Activated CD4-positive, alpha-beta memory T cell treated with anti-CD3 and anti-CD28 coated beads, Interleukin-2, amount 10 ng/mL, durations not matched to agents 7 days and 5 days (primary cell): ENCODE measurements at regions not wholly inside any gene's neighbourhood (a gene's known extent, or its start where the extent isn't known, plus 50 kb on each side); places are given as distances from the start of the nearest gene placed in this dataset.

Source experiments
- CTCF ChIA-PET: fragments of 350-600 bp; sonication (Branson Sonifier 250); formaldehyde crosslinking; loops from one replicate; lab custom pipeline; 2021; ENCODE audit warnings: antibody characterized with exemption, inconsistent platforms; lab: Charles Lee
- POLR2A ChIA-PET: fragments of 350-600 bp; sonication (Branson Sonifier 250); formaldehyde crosslinking; loops from one replicate; lab custom pipeline; 2021; ENCODE audit warnings: antibody characterized with exemption; lab: Charles Lee
- DNase-seq: peaks from one replicate; pipeline ENCODE4 v3.0.0-alpha.2; 2020
- H3K27ac Mint-ChIP-seq: one replicate; pipeline ENCODE4 v1.8.0; 2021; ENCODE audit warnings: mild to moderate bottlenecking, mixed read lengths
- H3K27me3 Mint-ChIP-seq: one replicate; pipeline ENCODE4 v1.8.0; 2021; ENCODE audit warnings: mixed read lengths
- H3K36me3 Mint-ChIP-seq: one replicate; pipeline ENCODE4 v1.8.0; 2021; ENCODE audit warnings: low read depth, mixed read lengths
- H3K4me1 Mint-ChIP-seq: one replicate; pipeline ENCODE4 v1.8.0; 2021; ENCODE audit warnings: mixed read lengths
- H3K4me3 Mint-ChIP-seq: one replicate; pipeline ENCODE4 v1.8.0; 2021; ENCODE audit warnings: mild to moderate bottlenecking, mixed read lengths
- H3K9me3 Mint-ChIP-seq: one replicate; pipeline ENCODE4 v1.8.0; 2021; ENCODE audit warnings: mixed read lengths

DNA sequence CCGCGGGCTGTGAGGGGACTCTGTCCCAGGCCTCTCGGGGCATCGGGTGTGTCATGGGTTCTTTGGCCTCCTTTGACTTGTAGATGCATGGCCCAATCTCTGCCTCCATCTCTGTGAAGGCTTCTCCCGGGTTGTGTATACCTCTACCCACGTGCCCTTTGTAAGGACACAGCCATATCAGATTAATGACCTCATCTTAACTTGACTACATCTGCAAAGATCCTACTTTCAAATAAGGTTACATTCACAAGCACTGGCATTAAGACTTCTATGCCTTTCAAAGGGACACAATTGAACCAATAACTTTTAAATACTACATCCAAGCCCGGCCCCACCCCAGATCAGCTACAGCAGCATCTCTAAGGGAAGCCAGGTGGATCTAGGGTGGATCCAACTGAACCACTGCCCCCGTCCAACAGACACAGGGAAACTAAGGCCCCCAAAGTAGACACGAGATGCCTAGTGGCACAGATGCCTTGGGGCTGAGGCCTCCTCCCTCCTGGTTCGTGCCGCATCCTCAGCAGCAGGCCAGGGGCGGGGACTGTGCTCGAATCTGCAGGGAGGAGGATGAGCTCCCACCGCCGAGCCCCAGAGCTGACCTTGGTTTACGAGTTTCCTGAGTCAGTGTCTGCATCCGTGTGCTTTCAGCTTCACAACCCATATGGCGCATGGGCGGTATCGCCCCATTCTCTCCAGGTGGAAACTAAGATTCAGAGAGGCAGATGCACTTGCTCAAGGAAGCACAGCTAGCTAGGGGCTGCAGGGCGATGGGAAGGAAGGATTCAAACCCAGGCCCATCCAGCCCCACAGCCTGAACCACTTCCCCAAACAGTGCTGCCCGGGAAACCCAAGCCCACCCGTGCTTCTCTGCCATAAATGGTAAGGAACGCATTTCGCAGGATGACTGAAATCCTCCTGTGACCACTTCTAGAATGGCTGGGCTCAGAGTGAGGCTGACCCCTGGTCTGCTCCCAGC is 353.3 kb downstream of the C16orf95 start:
- no peak for DNase-seq
- ChIA-PET CTCF (no interaction called here), POLR2A (no interaction called here)
- H3K27me3 Mint-ChIP-seq = no peaks in the 10 kb centered on the region
- no peaks in the 10 kb centered on the region for H3K4me1 Mint-ChIP-seq
- no peaks in the 10 kb centered on the region for H3K36me3 Mint-ChIP-seq
- H3K27ac Mint-ChIP-seq = no peak overlapping the region
- H3K9me3 Mint-ChIP-seq = no peaks in the 10 kb centered on the region
- H3K4me3 Mint-ChIP-seq = no peak overlapping the region

DNA sequence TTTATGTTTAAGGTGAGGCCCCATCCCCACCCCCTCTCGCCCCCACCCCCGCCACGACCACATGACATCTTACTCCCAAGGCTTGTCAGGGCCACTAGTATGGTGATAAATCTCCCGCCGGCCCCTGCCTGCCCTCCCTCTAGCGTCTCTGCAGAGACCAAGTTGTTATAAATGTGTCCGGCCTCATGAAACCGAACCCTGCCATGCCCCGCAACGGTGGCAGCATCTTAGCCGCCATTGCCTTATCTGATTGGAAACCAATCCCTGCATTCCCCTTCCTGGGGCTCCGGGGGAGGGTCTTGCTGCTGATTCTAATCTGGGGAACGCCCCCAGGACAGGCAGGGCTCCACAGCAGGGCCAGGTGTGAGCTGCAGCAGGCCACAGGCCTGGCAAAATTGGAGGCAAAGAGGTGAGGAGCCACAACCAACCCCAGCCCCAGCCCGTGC is 352.4 kb downstream of the C16orf95 start:
- H3K36me3 Mint-ChIP-seq = no peaks in the 10 kb centered on the region
- H3K27me3 Mint-ChIP-seq = no peaks in the 10 kb centered on the region
- H3K4me1 Mint-ChIP-seq = no peaks in the 10 kb centered on the region
- POLR2A ChIA-PET = no interaction called here
- CTCF ChIA-PET = no interaction called here
- no peak overlapping the region for H3K27ac Mint-ChIP-seq
- H3K4me3 Mint-ChIP-seq = no peak overlapping the region
- no peaks in the 10 kb centered on the region for H3K9me3 Mint-ChIP-seq
- no peak for DNase-seq

DNA sequence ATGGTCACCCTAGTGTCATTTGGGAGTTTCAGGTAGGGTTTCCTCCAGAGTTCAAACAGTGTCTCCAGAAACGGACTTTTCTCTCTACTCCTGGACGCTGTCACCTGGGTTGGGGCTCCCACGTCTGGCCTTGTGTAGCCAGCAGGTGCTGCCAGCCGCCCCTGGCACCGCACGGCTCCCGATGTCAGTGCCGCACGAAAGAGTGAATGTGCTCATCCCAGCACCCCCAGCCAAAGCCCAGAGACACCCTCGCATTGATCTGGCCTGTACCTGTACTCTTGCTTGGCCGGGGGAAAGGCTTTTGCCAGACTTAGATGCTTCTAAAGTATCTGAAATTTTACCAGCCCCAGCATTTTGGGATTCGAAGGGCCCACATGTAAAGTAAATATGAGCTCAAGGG is 351.9 kb downstream of the C16orf95 start:
- H3K4me3 Mint-ChIP-seq = no peak overlapping the region
- POLR2A ChIA-PET = no interaction called here
- H3K27me3 Mint-ChIP-seq = no peaks in the 10 kb centered on the region
- H3K36me3 Mint-ChIP-seq = no peaks in the 10 kb centered on the region
- no peaks in the 10 kb centered on the region for H3K9me3 Mint-ChIP-seq
- DNase-seq = no peak
- CTCF ChIA-PET = no interaction called here
- no peaks in the 10 kb centered on the region for H3K4me1 Mint-ChIP-seq
- no peak overlapping the region for H3K27ac Mint-ChIP-seq

DNA sequence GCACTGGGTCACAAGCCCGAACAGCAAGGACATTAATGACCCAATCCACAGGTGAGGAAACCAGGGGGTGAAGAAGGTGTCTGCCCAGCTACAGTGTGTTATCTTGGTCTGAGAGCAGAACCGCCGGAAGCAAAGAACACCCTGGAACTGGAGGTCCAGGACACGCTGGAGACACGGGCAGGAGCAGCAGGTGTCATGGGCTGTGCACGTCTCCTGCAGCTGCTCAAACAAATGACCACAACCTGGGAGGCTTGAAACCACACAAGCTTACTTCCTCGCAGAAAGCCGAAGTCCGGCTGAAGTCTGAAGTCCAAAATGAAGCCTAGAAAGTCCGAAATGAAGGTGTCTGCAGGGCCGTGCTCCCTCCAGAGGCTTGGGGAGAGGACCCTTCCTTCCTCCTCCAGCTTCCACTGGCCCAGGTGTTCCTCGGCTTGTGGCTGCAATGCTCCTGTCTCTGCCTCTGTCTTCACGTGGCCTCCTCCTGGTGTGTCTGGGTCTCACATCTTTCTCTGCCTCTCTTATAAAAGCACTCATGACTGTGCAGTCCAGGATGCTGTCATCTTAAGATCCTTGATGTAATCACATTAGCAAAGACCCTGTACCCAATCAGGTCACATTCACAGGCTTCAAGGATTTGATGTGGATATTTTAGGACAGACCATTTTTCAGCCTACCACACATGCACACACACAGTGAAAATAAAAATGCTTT is 351.2 kb downstream of the C16orf95 start:
- Mint-ChIP-seq H3K27me3 (no peaks in the 10 kb centered on the region), H3K4me1 (no peaks in the 10 kb centered on the region), H3K27ac (no peak overlapping the region), H3K36me3 (no peaks in the 10 kb centered on the region), H3K4me3 (no peak overlapping the region), H3K9me3 (no peaks in the 10 kb centered on the region)
- CTCF ChIA-PET = no interaction called here
- no peak for DNase-seq
- POLR2A ChIA-PET = no interaction called here

DNA sequence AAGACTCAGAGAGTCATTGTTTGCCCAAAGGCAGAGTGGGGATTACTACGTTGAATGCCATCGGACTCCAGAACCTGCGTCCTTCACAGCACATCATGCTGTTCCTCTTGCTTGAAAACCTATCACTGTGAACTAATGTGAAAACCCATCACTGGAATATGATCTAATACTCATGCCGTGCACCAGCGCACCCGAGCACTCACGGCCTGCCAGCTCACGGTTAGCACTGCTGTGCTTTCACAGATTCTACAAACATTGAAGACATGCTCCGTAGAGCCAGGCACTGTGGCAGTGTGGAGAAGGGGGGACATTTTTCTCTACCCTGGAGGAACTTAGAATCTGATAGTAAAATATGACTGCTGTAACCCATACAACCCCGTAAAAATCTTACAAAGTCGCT is 350.4 kb downstream of the C16orf95 start:
- ChIA-PET CTCF (no interaction called here), POLR2A (no interaction called here)
- Mint-ChIP-seq H3K27me3 (no peaks in the 10 kb centered on the region), H3K4me3 (no peak overlapping the region), H3K9me3 (no peaks in the 10 kb centered on the region), H3K36me3 (no peaks in the 10 kb centered on the region), H3K27ac (no peak overlapping the region), H3K4me1 (no peaks in the 10 kb centered on the region)
- DNase-seq = no peak

DNA sequence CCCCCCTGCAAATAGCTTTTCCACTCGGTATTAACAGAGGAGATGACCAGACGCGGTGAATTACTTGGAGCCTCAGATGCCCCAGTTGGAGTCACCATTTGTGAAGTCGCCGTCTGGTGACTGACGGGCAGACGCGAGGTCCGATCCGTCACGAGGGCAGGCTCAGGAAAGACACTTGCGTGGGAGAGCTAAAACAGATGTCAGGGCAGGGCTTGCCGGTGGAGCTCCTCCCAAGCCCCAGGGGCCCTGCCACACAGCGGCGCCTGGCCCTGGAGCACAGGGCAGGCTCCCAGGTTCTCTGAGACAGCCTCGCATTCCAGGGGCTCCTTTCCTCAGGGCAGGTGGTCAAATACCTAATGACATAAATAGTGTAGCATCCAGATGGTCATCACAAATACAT is 348.3 kb downstream of the C16orf95 start:
- POLR2A ChIA-PET = interaction anchor here (0.7 kb wide), 1 partner anchor 243 kb away, joined by 3 read pairs; no protein-coding TSS in a partner anchor
- no peaks in the 10 kb centered on the region for H3K9me3 Mint-ChIP-seq
- no peaks in the 10 kb centered on the region for H3K36me3 Mint-ChIP-seq
- H3K4me1 Mint-ChIP-seq = no peaks in the 10 kb centered on the region
- H3K27ac Mint-ChIP-seq = no peak overlapping the region
- no peak for DNase-seq
- CTCF ChIA-PET = no interaction called here
- no peaks in the 10 kb centered on the region for H3K27me3 Mint-ChIP-seq
- H3K4me3 Mint-ChIP-seq = no peak overlapping the region

DNA sequence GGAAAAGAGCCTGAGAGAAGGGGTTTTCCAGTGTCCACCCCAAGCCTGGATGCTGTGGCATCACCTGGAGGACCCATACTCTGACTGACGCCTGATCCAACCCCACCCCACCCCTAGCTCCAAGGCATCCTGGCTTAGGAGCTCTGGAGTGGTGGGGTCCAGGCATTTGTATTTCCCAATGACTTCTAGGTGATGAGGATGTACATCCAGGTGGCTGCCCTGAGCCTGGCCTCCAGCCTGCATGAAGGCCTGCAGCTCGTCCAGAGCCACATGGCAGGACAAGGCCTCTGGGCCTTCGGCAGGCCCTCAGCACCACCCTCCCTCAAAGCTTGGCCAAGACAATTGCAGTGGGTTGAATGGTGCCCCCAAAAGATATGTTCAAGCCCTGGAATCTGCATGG is 347.5 kb downstream of the C16orf95 start:
- H3K36me3 Mint-ChIP-seq = no peaks in the 10 kb centered on the region
- no peak overlapping the region for H3K27ac Mint-ChIP-seq
- DNase-seq = no peak
- no peaks in the 10 kb centered on the region for H3K4me1 Mint-ChIP-seq
- H3K4me3 Mint-ChIP-seq = no peak overlapping the region
- H3K9me3 Mint-ChIP-seq = no peaks in the 10 kb centered on the region
- ChIA-PET CTCF (no interaction called here), POLR2A (no interaction called here)
- no peaks in the 10 kb centered on the region for H3K27me3 Mint-ChIP-seq

DNA sequence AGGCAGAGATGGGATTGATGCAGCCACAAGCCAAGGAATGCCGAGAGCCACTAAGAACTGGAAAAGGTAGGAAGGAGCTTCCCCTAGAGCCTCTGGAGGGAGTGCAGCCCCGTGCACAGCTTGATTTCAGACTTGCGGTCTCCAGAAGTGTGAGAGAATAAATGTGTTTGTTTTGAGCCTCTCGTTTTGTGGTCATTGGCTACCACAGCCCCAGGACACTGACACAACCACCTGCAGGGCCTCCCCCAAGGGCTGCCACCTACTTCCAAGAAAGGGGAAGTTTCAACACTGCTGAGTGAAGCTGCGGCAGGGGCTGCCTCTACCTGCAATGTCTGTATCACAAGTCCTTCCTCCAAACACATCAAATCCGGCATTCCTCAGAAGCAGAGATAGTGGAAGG is 346.9 kb downstream of the C16orf95 start:
- no peaks in the 10 kb centered on the region for H3K36me3 Mint-ChIP-seq
- no peak overlapping the region for H3K27ac Mint-ChIP-seq
- H3K4me3 Mint-ChIP-seq = no peak overlapping the region
- POLR2A ChIA-PET = no interaction called here
- H3K27me3 Mint-ChIP-seq = no peaks in the 10 kb centered on the region
- no peak for DNase-seq
- H3K4me1 Mint-ChIP-seq = no peaks in the 10 kb centered on the region
- H3K9me3 Mint-ChIP-seq = no peaks in the 10 kb centered on the region
- CTCF ChIA-PET = no interaction called here

DNA sequence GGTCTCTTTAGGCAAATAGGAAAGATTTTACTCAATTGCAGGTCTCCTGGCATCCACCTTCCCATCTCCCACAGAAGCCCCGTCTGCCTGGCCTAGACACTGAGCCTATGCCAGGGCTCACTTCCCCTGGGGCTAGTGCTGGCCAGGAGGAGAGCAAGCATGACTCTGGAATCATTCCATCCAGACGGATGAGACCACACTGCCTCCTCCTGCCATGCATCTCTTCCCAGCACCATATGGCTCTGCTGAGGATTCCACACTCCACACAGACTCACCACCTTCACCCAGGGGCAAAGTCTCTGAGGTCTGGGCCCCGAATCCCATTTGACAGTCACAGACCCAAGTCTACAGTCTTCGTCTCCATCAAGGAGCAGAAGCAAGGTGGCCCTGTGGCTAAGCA is 346.5 kb downstream of the C16orf95 start:
- ChIA-PET POLR2A (no interaction called here), CTCF (no interaction called here)
- H3K27me3 Mint-ChIP-seq = no peaks in the 10 kb centered on the region
- no peaks in the 10 kb centered on the region for H3K36me3 Mint-ChIP-seq
- H3K4me3 Mint-ChIP-seq = no peak overlapping the region
- H3K27ac Mint-ChIP-seq = no peak overlapping the region
- H3K4me1 Mint-ChIP-seq = no peaks in the 10 kb centered on the region
- no peaks in the 10 kb centered on the region for H3K9me3 Mint-ChIP-seq
- DNase-seq = no peak

DNA sequence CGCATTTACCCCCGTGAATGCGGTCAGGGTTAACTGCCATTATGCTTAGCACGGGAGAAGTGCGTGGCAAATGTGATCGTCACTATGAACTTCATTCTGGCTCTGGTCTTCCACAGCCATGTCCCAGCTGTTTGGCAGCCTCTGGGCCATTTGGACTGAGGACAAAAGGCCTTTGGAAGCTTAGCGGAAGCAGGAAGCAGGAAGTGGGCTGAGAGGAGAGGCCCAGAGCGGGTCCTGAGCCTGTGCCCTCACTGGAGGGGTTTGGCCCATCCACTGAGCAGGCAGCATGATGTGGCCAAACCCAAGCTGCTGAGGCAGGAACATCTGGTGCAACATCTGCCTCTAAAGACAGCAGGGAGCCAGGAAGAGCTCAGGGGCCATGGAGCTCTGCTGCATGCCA is 345.9 kb downstream of the C16orf95 start:
- Mint-ChIP-seq H3K27me3 (no peaks in the 10 kb centered on the region), H3K4me1 (no peaks in the 10 kb centered on the region), H3K9me3 (no peaks in the 10 kb centered on the region), H3K36me3 (no peaks in the 10 kb centered on the region), H3K27ac (no peak overlapping the region), H3K4me3 (no peak overlapping the region)
- ChIA-PET POLR2A (no interaction called here), CTCF (no interaction called here)
- DNase-seq = no peak

DNA sequence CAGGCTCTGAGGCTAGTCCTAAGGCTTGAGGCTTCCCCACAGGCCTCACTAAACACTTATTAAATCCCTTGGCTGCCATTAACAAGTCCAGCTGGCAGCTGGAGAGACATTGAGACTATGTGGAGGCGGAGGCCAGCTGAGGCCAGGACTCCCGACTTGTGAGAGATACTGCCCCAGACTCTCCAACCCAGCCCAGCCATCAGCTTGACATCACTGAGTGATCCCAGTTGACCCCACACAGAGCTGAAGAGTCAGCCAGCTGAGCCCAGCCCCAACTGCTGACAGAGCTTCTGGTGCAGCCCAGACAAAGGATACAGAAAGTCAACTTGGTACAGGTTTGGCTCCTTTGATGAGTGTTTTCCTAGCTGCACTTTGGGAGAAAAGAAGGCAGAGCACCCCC is 343.1 kb downstream of the C16orf95 start:
- Mint-ChIP-seq H3K36me3 (no peaks in the 10 kb centered on the region), H3K27me3 (no peaks in the 10 kb centered on the region), H3K4me3 (no peak overlapping the region), H3K27ac (no peak overlapping the region), H3K9me3 (no peaks in the 10 kb centered on the region), H3K4me1 (no peaks in the 10 kb centered on the region)
- ChIA-PET POLR2A (no interaction called here), CTCF (no interaction called here)
- DNase-seq = no peak

DNA sequence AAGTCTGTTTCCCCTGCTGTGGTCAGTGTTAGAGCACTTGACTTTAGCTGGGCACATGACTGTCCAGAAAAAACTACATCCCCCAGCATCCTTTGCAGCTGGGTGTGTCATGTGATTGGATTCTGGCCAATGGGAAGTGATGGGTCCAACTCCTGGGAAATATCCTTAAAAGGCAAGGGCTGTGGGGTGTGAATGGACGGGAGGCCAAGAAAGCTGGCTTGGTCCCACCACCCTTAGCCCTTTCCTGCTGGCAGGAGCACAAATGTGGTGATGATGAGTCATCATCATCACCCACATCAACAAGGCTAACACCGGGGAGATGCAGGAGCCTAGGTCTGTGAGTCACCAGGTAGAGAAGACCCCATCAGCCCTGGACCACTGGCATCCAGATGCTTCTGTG is 341.7 kb downstream of the C16orf95 start:
- CTCF ChIA-PET = no interaction called here
- no peak overlapping the region for H3K27ac Mint-ChIP-seq
- no peak for DNase-seq
- H3K4me3 Mint-ChIP-seq = no peak overlapping the region
- no peaks in the 10 kb centered on the region for H3K36me3 Mint-ChIP-seq
- no peaks in the 10 kb centered on the region for H3K27me3 Mint-ChIP-seq
- H3K9me3 Mint-ChIP-seq = no peaks in the 10 kb centered on the region
- POLR2A ChIA-PET = no interaction called here
- H3K4me1 Mint-ChIP-seq = no peaks in the 10 kb centered on the region

DNA sequence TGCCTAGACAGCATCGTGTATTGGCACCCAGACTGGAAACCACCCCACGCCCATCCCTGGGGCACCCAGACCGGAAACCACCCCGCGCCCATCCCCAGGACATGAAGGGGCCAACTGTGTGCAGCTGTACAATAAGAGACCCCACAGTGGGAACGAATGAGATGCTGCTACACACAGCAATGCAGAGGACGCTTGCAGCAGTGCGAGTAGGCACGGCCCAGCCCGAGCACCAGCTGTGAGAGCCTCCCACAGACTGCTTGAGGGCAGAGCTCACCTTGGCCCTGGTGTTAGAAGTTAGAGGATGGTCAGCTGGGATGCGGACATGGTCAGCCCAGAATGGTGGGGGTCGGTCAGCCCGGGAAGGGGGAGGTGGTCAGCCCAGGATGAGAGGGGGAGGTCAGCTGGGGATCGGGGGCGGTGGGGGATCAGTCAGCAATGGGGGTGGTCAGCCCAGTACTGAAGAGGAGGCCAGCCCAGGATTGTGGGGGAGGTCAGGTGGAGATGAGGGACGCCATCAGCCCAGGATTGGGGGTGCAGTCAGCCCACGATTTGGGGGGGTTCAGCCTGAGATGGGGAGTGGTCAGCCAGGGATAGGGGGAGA is 340.0 kb downstream of the C16orf95 start:
- Mint-ChIP-seq H3K27ac (no peak overlapping the region), H3K4me3 (no peak overlapping the region), H3K27me3 (no peaks in the 10 kb centered on the region), H3K36me3 (no peaks in the 10 kb centered on the region), H3K9me3 (no peaks in the 10 kb centered on the region), H3K4me1 (no peaks in the 10 kb centered on the region)
- DNase-seq = no peak
- ChIA-PET CTCF (no interaction called here), POLR2A (no interaction called here)
